Caco-2 (cell line): ENCODE measurements at regions not wholly inside any gene's neighbourhood (a gene's known extent, or its start where the extent isn't known, plus 50 kb on each side); places are given as distances from the start of the nearest gene placed in this dataset.

Experiments used
- BruUV-seq: library from RNA; stranded (reverse); fragments of 400-500 nt; replicated peaks from 2 replicates; lab custom pipeline; 2021; lab: Mats Ljungman, UMichigan
- CTCF ChIA-PET: fragments of 300-600 bp; sonication (Branson Sonifier 250); formaldehyde crosslinking; loops from one replicate; lab custom pipeline; 2022; ENCODE audit warnings: antibody characterized with exemption; lab: Charles Lee
- POLR2A ChIA-PET: fragments of 300-600 bp; sonication (Branson Sonifier 250); formaldehyde crosslinking; loops from one replicate; lab custom pipeline; 2022; ENCODE audit warnings: antibody characterized with exemption; lab: Charles Lee
- DNase-seq, 2 experiments: peaks; one replicate each; pipeline versions ENCODE4 v3.0.0 to v3.0.0-alpha.2; 2020 to 2022
- H3K27me3 ChIP-seq: replicated peaks from 2 replicates; pipeline ENCODE4 v1.6.0; 2011; ENCODE audit warnings: low read length; ENCODE audit not compliant: control insufficient read depth, insufficient read depth
- H3K36me3 ChIP-seq: 2 replicates; pipeline ENCODE4 v1.5.1; 2011; ENCODE audit warnings: low read length; ENCODE audit not compliant: control insufficient read depth, insufficient read depth
- H3K4me1 ChIP-seq: fragments of 250-450 bp; sonication (Bioruptor Pico); 2 replicates; pipeline ENCODE4 v1.5.1; 2020; ENCODE audit warnings: mild to moderate bottlenecking
- H3K4me3 ChIP-seq: 2 replicates; pipeline ENCODE4 v1.5.1; 2011; ENCODE audit warnings: low read depth, mild to moderate bottlenecking, control low read depth, low read length
- H3K9me3 ChIP-seq: fragments of 250-450 bp; sonication (Bioruptor Pico); 2 replicates; pipeline ENCODE4 v1.5.1; 2020; ENCODE audit warnings: mild to moderate bottlenecking, moderate library complexity
- H3K27ac Mint-ChIP-seq: one replicate; pipeline ENCODE4 v1.8.0; 2022; ENCODE audit warnings: mixed read lengths; ENCODE audit not compliant: unreplicated experiment
- H3K27me3 Mint-ChIP-seq: one replicate; pipeline ENCODE4 v1.8.0; 2022; ENCODE audit warnings: mixed read lengths; ENCODE audit not compliant: insufficient read depth, unreplicated experiment
- H3K36me3 Mint-ChIP-seq: one replicate; pipeline ENCODE4 v1.8.0; 2022; ENCODE audit warnings: mild to moderate bottlenecking, mixed read lengths; ENCODE audit not compliant: insufficient read depth, unreplicated experiment
- H3K4me1 Mint-ChIP-seq: one replicate; pipeline ENCODE4 v1.8.0; 2022; ENCODE audit warnings: low read depth, mixed read lengths; ENCODE audit not compliant: unreplicated experiment
- H3K4me3 Mint-ChIP-seq: one replicate; pipeline ENCODE4 v1.8.0; 2022; ENCODE audit warnings: mild to moderate bottlenecking, moderate library complexity, mixed read lengths; ENCODE audit not compliant: unreplicated experiment
- H3K9me3 Mint-ChIP-seq: one replicate; pipeline ENCODE4 v1.8.0; 2022; ENCODE audit warnings: mixed read lengths; ENCODE audit not compliant: unreplicated experiment
- CTCF ChIP-seq, 2 experiments: fragments of 200-600 bp in 1 of 2; IDR thresholded peaks; 1 replicate in 1 of 2; 2 replicates in 1 of 2; pipeline versions ENCODE4 v1.5.1 to v1.8.0; 2011 to 2022; ENCODE audit warnings: antibody characterized with exemption in 1 of 2, control low read depth in 1 of 2, inconsistent platforms in 1 of 2, low read depth in 1 of 2, low read length in 1 of 2, mild to moderate bottlenecking in 1 of 2, moderate library complexity in 1 of 2; ENCODE audit not compliant: insufficient read depth in 1 of 2, severe bottlenecking in 1 of 2, unreplicated experiment in 1 of 2
- intact Hi-C: fragments of 100-400 bp; cut with micrococcal nuclease; formaldehyde crosslinking; loops from one replicate; pipeline ENCODE4 v1.10.0; 2022; ENCODE audit not compliant: unreplicated experiment

- Mint-ChIP-seq H3K4me1 (no peaks in the 10 kb centered on the region), H3K36me3 (no peaks in the 10 kb centered on the region)
Observed at GRCh38 chr4:29983890-29984289, 736.3 kb upstream of the PCDH7 start.

GRCh38 chr4:30001628-30002027, 718.5 kb upstream of the PCDH7 start:
- Mint-ChIP-seq H3K4me1 (no peaks in the 10 kb centered on the region), H3K27me3 (no peaks in the 10 kb centered on the region), H3K4me3 (no peak overlapping the region), H3K36me3 (no peaks in the 10 kb centered on the region), H3K27ac (no peak overlapping the region), H3K9me3 (no peaks in the 10 kb centered on the region)
- H3K27me3 ChIP-seq: no peaks in the 10 kb centered on the region
- ChIA-PET POLR2A (no interaction called here), CTCF (no interaction called here)
- TF ChIP-seq CTCF (IDR thresholded peaks at IDR 0.05; ENCODE audit: insufficient read depth in 1 of 2, low read depth in 1 of 2, low read length in 1 of 2, severe bottlenecking in 1 of 2, unreplicated experiment in 1 of 2): no peak
- no peaks in the 10 kb centered on the region for H3K9me3 ChIP-seq
- no peaks in the 10 kb centered on the region for H3K4me1 ChIP-seq
- BruUV-seq: no TSS peak
- intact Hi-C loops: no loop called here
- H3K4me3 ChIP-seq: no peak overlapping the region
- H3K36me3 ChIP-seq: no peaks in the 10 kb centered on the region
- DNase-seq: no peak

More at GRCh38 chr4:29983890-29984289, 736.3 kb upstream of the PCDH7 start:
- H3K27me3 ChIP-seq: no peaks in the 10 kb centered on the region
- no peak overlapping the region for H3K27ac Mint-ChIP-seq
- H3K4me1 ChIP-seq: no peaks in the 10 kb centered on the region
- H3K27me3 Mint-ChIP-seq: peaks cover 6% of the 10 kb centered on the region
- ChIA-PET CTCF (no interaction called here), POLR2A (no interaction called here)
- no peaks in the 10 kb centered on the region for H3K9me3 ChIP-seq
- no peak overlapping the region for H3K4me3 ChIP-seq
- no peak overlapping the region for H3K4me3 Mint-ChIP-seq
- DNase-seq: no peak
- no TSS peak for BruUV-seq
- H3K9me3 Mint-ChIP-seq: no peaks in the 10 kb centered on the region
- no peaks in the 10 kb centered on the region for H3K36me3 ChIP-seq
- no peak for TF ChIP-seq CTCF (IDR thresholded peaks at IDR 0.05; ENCODE audit: insufficient read depth in 1 of 2, low read depth in 1 of 2, low read length in 1 of 2, severe bottlenecking in 1 of 2, unreplicated experiment in 1 of 2)
- intact Hi-C loops: no loop called here

GRCh38 chr4:30002341-30002740, 717.8 kb upstream of the PCDH7 start:
- H3K27me3 ChIP-seq: no peaks in the 10 kb centered on the region
- Mint-ChIP-seq H3K36me3 (no peaks in the 10 kb centered on the region), H3K4me3 (no peak overlapping the region), H3K9me3 (no peaks in the 10 kb centered on the region), H3K27ac (no peak overlapping the region), H3K4me1 (no peaks in the 10 kb centered on the region), H3K27me3 (no peaks in the 10 kb centered on the region)
- DNase-seq: no peak
- POLR2A ChIA-PET: no interaction called here
- CTCF ChIA-PET: no interaction called here
- intact Hi-C loops: no loop called here
- no peak overlapping the region for H3K4me3 ChIP-seq
- H3K9me3 ChIP-seq: no peaks in the 10 kb centered on the region
- no peaks in the 10 kb centered on the region for H3K4me1 ChIP-seq
- TF ChIP-seq CTCF (IDR thresholded peaks at IDR 0.05; ENCODE audit: insufficient read depth in 1 of 2, low read depth in 1 of 2, low read length in 1 of 2, severe bottlenecking in 1 of 2, unreplicated experiment in 1 of 2): no peak
- no peaks in the 10 kb centered on the region for H3K36me3 ChIP-seq
- no TSS peak for BruUV-seq
